GM20431 (cell line): ENCODE measurements at regions not wholly inside any gene's neighbourhood (a gene's known extent, or its start where the extent isn't known, plus 50 kb on each side); places are given as distances from the start of the nearest gene placed in this dataset.

ENCODE experiments used
- in situ Hi-C: fragments of 300-500 bp; cut with MseI, MboI; formaldehyde crosslinking; loops from one replicate; pipeline ENCODE4 v1.15.0; 2020; ENCODE audit warnings: low sequenced_read_pairs; ENCODE audit not compliant: unreplicated experiment

DNA sequence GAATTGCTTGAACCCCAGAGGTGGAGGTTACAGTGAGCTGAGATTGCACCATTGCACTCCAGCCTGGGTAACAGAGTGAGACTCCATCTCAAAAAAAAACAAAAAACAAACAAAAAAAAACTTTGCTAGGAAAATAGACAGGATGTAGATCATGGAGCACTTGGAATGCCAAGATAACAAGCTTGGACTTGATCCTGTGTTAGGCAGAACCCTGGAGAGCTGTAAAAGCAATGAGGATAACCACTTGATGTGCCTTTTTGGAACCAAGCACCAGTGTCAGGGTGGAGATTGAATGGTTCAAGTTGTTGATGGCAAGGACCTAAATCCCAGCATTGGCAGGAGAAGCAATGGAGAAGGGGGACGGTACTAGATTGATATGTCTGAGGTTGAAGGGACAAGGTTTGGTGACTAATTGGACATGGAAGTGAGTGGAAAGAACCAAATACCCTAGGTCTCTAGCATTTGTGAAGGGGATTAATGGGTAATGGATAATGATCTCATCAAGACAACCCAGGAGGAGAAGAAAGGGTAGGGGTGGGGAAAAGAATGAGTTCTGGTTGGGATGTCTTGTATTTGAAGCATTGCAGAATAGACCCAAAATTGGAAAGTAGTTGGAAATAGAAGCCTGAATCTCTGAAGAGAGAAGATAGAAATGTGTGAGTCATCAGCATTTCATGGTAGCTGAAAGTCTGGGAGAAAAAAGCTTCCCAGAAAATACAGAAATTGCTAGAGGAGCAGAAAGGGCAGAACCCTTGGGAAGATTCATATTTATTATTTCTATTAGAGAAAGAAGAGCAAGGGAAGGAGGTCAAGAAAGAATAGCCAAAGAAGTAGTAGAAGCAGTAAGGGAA is 176.7 kb downstream of the NUAK1 start:
- in situ Hi-C loops: no loop called here

- in situ Hi-C loops: no loop called here
Measured at GRCh38 chr12:105967038-105967776, 171.5 kb downstream of the NUAK1 start.

DNA sequence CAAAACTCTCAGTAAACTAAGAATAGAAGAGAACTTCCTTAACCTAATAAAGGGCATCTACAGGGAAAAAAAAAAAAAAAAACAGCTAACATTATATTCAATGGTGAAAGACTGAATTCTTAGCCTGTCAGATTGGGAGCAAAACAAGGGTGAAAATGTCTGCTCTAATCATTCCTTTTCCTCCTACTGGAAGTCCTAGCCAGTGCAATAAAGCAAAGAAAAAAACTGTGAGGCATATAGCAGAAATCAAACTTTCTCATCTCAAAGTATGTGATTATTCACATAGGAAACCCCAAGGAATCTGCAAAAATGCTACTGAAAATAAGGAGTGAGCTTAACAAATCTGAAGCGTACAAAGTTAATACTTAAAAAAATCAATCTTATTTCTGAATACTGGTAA is 170.7 kb downstream of the NUAK1 start:
- in situ Hi-C loops: no loop called here

GRCh38 chr12:105970885-105971284 is 167.9 kb downstream of the NUAK1 start:
- in situ Hi-C loops: no loop called here

DNA sequence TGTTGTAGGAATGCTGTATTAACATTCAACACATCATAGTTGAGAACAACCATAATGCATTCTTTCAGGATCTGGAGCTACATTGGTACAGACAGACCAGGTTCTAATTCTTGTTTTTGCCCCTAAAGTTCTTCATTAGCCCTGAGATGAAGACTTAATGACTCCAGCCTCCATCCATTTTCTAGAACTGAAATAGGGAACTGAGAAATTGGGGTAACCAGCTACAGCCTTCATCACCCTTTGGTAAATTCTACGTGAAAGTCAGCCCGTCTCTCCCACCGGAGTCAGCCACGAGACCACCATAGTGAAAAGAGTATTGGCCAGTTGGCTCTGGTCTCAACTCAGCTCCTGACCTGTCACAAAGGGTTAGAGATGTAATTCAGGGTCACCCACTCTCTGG is 164.0 kb downstream of the NUAK1 start:
- in situ Hi-C loops: no loop called here

DNA sequence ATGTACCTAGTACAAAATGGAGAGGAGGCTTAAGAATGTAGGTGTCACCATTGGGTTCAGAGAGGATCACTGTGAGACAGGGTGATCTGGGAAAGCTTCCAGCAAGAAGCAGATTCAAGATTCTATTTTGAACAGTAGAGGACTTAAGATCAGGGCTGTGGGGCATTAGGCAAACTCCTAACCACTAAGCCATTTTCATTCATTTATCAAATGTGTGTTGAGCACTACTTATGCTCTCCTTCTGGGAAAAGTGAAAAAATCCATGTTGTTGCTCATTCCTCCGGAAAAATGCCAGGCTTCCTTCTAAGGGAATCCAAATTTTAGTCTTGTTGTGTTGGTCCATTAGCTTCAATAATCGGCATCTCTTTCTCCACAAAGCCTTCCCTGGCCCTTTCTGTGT is 163.4 kb downstream of the NUAK1 start:
- in situ Hi-C loops: no loop called here

DNA sequence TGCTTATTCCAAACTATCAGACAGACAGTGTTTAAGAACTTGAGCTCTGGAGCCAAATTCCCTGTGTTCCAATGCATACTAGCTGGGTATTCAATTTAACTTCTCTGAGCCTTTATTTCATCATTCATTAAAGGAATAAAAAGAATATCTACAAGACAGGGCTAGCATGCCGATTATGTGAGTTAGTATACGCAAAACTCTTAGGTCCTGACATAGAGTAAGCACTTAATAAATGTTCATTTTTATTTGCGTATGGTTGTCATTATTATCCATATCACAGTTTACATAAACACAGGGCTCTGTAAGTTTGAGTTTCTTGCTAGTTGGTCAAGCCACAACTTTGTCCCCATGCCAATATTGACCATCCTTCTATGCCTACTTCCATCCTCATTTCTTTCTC is 161.5 kb downstream of the NUAK1 start:
- in situ Hi-C loops: no loop called here

DNA sequence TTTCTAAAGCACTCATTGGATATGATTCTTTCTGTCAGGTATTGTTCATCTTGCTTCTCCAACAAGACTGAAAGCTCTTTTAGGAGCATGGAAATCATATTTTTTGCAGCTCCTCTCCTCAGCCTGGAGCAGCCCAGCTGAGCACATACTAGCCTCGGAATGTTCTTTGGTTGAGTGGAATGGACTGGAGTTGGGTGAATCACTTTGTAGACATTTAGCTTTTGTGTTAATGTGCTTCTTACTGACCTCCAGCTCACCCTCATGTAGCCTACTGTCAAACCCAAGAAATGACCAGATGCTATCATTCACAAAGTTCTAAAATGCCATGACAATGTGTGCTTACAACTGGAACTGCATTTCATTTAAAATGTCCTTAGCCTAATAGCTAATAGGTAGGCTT is 161.1 kb downstream of the NUAK1 start:
- in situ Hi-C loops: no loop called here

- in situ Hi-C loops: no loop called here
Measured at GRCh38 chr12:105978276-105978675, 160.5 kb downstream of the NUAK1 start.

GRCh38 chr12:105978686-105979085 is 160.1 kb downstream of the NUAK1 start:
- in situ Hi-C loops: no loop called here

- in situ Hi-C loops: no loop called here
Measured at GRCh38 chr12:105980085-105980484, 158.7 kb downstream of the NUAK1 start.

GRCh38 chr12:105980533-105980932 is 158.2 kb downstream of the NUAK1 start:
- in situ Hi-C loops: no loop called here

- in situ Hi-C loops: no loop called here
Measured at GRCh38 chr12:105982022-105982421, 156.7 kb downstream of the NUAK1 start.

- in situ Hi-C loops: no loop called here
Measured at GRCh38 chr12:105983622-105984320, 155.0 kb downstream of the NUAK1 start.

DNA sequence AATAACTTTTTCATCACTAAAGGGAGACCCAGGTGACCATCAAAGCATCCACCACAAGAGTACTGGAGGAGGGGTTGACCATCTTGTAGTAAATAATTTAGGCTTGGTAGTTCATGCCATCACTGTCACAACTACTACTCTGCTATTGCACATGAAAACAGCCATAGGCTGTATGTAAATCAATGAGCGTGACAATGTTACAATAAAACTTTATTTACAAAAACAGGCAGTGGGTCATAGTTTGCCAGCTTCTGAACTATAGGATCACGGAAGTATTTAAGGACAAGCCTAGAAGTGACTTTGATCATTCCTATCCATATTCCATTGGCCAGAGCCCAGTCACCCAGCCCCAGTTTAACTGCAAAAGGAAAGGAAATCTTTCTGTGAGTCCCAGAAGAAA is 153.4 kb downstream of the NUAK1 start:
- in situ Hi-C loops: no loop called here

DNA sequence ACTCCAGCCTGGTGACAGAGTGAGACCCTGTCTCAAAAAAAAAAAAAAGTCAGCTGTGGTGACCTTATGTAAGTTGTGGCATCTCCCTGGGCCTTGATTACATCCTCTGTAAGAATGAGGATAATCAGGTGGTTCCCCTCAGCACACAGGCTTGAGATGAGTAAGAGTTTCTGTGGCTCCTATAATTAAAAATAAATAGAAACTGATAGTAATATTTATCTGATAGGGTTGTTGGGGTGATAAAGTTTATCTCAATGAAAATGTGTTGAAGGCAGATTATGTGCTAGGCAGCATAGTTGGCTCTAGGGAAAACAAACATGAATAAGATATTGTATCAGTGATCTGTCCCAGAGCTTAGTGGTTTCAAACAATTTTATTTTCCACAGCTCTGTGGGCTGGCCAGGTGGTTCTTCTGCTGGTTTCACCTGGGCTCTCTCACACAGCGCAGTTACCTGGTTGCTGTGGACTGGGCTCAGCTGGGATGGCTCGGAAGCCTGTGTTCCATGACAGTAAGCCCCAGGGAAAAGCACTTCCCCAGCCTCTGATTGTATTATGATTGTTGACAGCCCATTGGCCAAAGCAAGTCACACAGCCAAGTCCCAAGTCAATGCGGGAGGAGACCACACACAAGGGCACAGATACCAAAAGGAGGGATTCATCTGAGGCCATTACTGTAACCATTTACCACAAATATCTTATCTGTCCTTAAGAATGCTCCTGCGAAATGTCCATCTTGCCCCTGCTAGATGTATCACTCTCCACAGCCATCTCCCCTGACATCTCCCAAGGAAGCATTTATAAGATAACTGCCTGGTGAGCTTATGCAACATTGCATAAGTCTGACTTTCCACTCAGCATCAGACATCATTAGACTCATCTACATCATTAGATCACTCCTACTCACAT is 151.7 kb downstream of the NUAK1 start:
- in situ Hi-C loops: no loop called here

- in situ Hi-C loops: no loop called here
Measured at GRCh38 chr12:105987685-105988035, 151.1 kb downstream of the NUAK1 start.

GRCh38 chr12:105992849-105993740 is 145.7 kb downstream of the NUAK1 start:
- in situ Hi-C loops: no loop called here
